Hepatocyte (in vitro differentiated cells): ENCODE measurements at regions not wholly inside any gene's neighbourhood (a gene's known extent, or its start where the extent isn't known, plus 50 kb on each side); places are given as distances from the start of the nearest gene placed in this dataset.

Source experiments
- DNase-seq: peaks from one replicate; pipeline ENCODE4 v3.0.0-alpha.2; 2016; ENCODE audit warnings: low spot score
- H2AFZ ChIP-seq: fragments of 200-600 bp; sonication (generic); 2 replicates; pipeline ENCODE4 v1.6.0; 2016; ENCODE audit warnings: antibody characterized with exemption, mild to moderate bottlenecking
- H3K27ac ChIP-seq: fragments of 200-600 bp; sonication (generic); 2 replicates; pipeline ENCODE4 v1.5.1; 2016; ENCODE audit warnings: mild to moderate bottlenecking
- H3K27me3 ChIP-seq: fragments of 200-600 bp; sonication (generic); 2 replicates; pipeline ENCODE4 v1.6.1; 2016
- H3K36me3 ChIP-seq: fragments of 200-600 bp; sonication (generic); replicated peaks from 2 replicates; pipeline ENCODE4 v1.5.1; 2016; ENCODE audit warnings: low read depth; ENCODE audit not compliant: insufficient read depth
- H3K4me1 ChIP-seq: fragments of 200-600 bp; sonication (generic); 2 replicates; pipeline ENCODE4 v1.5.1; 2016; ENCODE audit warnings: mild to moderate bottlenecking, moderate library complexity; ENCODE audit not compliant: insufficient read depth
- H3K4me2 ChIP-seq: fragments of 200-600 bp; sonication (generic); 2 replicates; pipeline ENCODE4 v1.6.0; 2016
- H3K4me3 ChIP-seq: fragments of 200-600 bp; sonication (generic); 2 replicates; pipeline ENCODE4 v1.5.1; 2016; ENCODE audit warnings: mild to moderate bottlenecking
- H3K79me2 ChIP-seq: fragments of 200-600 bp; sonication (generic); 2 replicates; pipeline ENCODE4 v1.6.0; 2017; ENCODE audit warnings: mild to moderate bottlenecking
- H3K9me2 ChIP-seq: fragments of 200-600 bp; sonication (generic); replicated peaks from 2 replicates; pipeline ENCODE4 v1.6.0; 2017; ENCODE audit warnings: mild to moderate bottlenecking; ENCODE audit not compliant: insufficient read depth
- H3K9me3 ChIP-seq: fragments of 200-600 bp; sonication (generic); 2 replicates; pipeline ENCODE4 v1.5.1; 2016; ENCODE audit warnings: low read depth, mild to moderate bottlenecking
- H4K20me1 ChIP-seq: fragments of 200-600 bp; sonication (generic); 2 replicates; pipeline ENCODE4 v1.6.0; 2016; ENCODE audit warnings: mild to moderate bottlenecking; ENCODE audit not compliant: insufficient read depth, poor library complexity, severe bottlenecking
- EZH2 ChIP-seq: fragments of 200-600 bp; sonication (generic); IDR thresholded peaks from 2 replicates; pipeline ENCODE4 v1.6.1; 2016; ENCODE audit warnings: antibody characterized with exemption, mild to moderate bottlenecking, borderline replicate concordance
- EZH2phosphoT487 ChIP-seq: fragments of 200-600 bp; sonication (generic); IDR thresholded peaks from one replicate; pipeline ENCODE4 v1.6.1; 2018; ENCODE audit warnings: antibody characterized with exemption, mild to moderate bottlenecking, low read depth, moderate library complexity; ENCODE audit not compliant: unreplicated experiment, severe bottlenecking
- WGBS: methylation state at CpG from one replicate; pipeline ENCODE4 v1.1.6; 2016; ENCODE audit warnings: low lambda C conversion rate; ENCODE audit errors: missing lambda C conversion rate; 5-methylcytosine and 5-hydroxymethylcytosine counted together
- TF ChIP-seq, protein P1 (sequence below): fragments of 200-600 bp; sonication (generic); IDR thresholded peaks from 2 replicates; pipeline ENCODE4 v1.5.1; 2016; ENCODE audit warnings: antibody characterized with exemption, mild to moderate bottlenecking; ENCODE audit not compliant: poor library complexity

DNA sequence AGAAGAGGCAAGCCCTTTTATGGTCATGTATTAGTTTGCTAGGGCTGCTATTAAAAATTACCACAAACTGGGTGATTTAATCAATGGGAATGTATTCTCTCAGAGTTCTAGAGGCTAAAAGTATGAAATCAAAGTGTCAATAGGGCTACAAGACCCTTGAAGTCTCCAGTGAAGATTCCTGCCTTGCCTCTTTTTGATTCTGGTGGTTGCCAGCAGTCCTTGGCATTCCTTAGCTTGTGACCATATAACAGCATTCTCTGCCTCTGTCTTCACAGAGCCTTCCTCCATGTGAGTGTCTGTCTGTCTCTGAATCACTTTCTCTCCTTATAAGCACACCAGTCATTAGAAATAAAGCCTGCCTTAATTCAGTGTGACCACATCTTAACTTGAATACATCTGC is 282.7 kb downstream of the KCNN2 start:
- Histone ChIP-seq H2AFZ (no peak overlapping the region), H3K9me3 (no peaks in the 10 kb centered on the region), H3K36me3 (no peaks in the 10 kb centered on the region), H3K4me3 (no peak overlapping the region), H4K20me1 (no peaks in the 10 kb centered on the region), H3K4me1 (no peaks in the 10 kb centered on the region), H3K27ac (no peak overlapping the region), H3K27me3 (no peaks in the 10 kb centered on the region), H3K79me2 (no peaks in the 10 kb centered on the region), H3K9me2 (no peaks in the 10 kb centered on the region), H3K4me2 (no peak overlapping the region)
- DNase-seq = no peak
- TF ChIP-seq, protein P1, sequence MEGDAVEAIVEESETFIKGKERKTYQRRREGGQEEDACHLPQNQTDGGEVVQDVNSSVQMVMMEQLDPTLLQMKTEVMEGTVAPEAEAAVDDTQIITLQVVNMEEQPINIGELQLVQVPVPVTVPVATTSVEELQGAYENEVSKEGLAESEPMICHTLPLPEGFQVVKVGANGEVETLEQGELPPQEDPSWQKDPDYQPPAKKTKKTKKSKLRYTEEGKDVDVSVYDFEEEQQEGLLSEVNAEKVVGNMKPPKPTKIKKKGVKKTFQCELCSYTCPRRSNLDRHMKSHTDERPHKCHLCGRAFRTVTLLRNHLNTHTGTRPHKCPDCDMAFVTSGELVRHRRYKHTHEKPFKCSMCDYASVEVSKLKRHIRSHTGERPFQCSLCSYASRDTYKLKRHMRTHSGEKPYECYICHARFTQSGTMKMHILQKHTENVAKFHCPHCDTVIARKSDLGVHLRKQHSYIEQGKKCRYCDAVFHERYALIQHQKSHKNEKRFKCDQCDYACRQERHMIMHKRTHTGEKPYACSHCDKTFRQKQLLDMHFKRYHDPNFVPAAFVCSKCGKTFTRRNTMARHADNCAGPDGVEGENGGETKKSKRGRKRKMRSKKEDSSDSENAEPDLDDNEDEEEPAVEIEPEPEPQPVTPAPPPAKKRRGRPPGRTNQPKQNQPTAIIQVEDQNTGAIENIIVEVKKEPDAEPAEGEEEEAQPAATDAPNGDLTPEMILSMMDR = no peak
- TF ChIP-seq EZH2 (no peak), EZH2phosphoT487 (no peak)

DNA sequence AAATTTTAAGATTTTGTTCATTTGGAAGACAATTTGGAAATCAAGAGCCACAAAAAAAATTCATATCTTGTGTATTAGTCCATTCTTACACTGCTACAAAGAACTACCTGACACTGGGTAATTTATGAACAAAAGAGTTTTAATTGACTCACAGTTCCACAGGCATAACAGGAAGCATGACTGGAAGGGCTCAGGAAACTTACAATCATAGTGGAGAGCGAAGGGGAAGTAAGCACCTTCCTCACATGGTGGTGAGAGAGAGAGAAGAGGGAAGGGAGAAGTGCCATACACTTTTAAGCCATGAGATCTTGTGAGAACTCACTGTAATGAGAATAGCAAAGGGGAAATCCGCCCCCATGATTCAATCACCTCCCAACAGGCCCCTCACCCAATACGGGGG is 274.4 kb downstream of the KCNN2 start:
- TF ChIP-seq EZH2 = no peak
- TF ChIP-seq, protein P1 = no peak
- TF ChIP-seq EZH2phosphoT487 = no peak
- H3K9me3 ChIP-seq = no peaks in the 10 kb centered on the region
- no peaks in the 10 kb centered on the region for H3K36me3 ChIP-seq
- no peaks in the 10 kb centered on the region for H3K27me3 ChIP-seq
- no peaks in the 10 kb centered on the region for H3K9me2 ChIP-seq
- no peak overlapping the region for H3K27ac ChIP-seq
- H2AFZ ChIP-seq = no peak overlapping the region
- no peak overlapping the region for H3K4me3 ChIP-seq
- no peaks in the 10 kb centered on the region for H3K79me2 ChIP-seq
- 95% methylated on average over 3 of the region's 3 CpGs for WGBS
- no peaks in the 10 kb centered on the region for H4K20me1 ChIP-seq
- H3K4me1 ChIP-seq = no peaks in the 10 kb centered on the region
- DNase-seq = no peak
- H3K4me2 ChIP-seq = no peak overlapping the region

DNA sequence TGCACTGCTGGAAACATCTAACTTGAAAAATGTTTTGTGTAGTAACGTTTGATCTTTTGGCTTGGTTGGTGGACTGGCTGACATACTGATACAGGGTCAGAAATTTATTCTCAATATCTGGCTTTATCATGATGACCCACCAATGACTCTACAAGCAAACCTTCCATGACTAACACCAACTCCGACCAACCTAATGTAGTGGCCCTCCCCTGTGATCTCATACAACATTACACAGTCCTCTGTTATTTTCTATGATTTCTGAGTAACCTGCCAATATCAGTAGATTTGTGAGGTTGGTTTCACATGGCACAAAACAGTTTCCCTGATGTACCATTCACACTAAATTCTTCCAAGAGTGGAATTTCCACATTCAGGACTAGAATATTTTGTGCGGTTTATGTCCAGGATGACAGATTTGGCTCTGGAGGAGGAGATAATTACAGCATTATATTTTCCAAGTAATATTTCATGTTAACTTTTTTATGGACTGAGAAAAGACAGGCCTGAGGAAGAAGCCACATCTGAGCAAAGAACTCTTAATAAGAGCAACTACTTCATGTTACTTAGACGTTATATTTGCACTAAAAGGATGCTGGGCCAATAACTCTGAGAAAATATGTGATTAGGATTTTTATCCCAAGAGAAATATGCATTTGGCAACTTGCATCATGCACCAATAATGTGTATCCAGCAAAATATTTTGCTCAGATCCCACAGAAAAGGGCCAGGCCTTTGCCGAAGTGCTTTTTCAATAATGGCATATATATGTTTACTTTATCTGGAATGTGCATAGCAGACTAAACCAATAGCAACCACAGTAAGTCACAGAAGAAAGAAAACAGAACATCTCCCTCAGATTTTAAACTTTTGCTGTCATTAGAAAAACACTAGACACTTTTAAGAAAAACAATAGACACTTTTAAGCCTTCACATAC is 273.4 kb downstream of the KCNN2 start:
- no peak overlapping the region for H3K4me2 ChIP-seq
- DNase-seq = no peak
- no peaks in the 10 kb centered on the region for H4K20me1 ChIP-seq
- H3K79me2 ChIP-seq = no peaks in the 10 kb centered on the region
- no peaks in the 10 kb centered on the region for H3K4me1 ChIP-seq
- H3K27ac ChIP-seq = no peak overlapping the region
- no peaks in the 10 kb centered on the region for H3K36me3 ChIP-seq
- TF ChIP-seq, protein P1 = no peak
- no peak for TF ChIP-seq EZH2
- no peaks in the 10 kb centered on the region for H3K9me2 ChIP-seq
- H3K9me3 ChIP-seq = no peaks in the 10 kb centered on the region
- H2AFZ ChIP-seq = no peak overlapping the region
- H3K4me3 ChIP-seq = no peak overlapping the region
- no peaks in the 10 kb centered on the region for H3K27me3 ChIP-seq
- 68% methylated on average over 5 of the region's 5 CpGs for WGBS
